ENCODE measurements at regions not wholly inside any gene's neighbourhood (a gene's known extent, or its start where the extent isn't known, plus 50 kb on each side); places are given as distances from the start of the nearest gene placed in this dataset.
"Not testable (repeated sequence)": the region's sequence is repeated elsewhere in the genome, so short reads cannot be mapped to it uniquely, and the experiment has no call there.

- no peak for DNase-seq
These were observed 84.0 kb downstream of the FMO4 start for GRCh38 chr1:171397851-171398469.

- no peak for DNase-seq
These were observed 81.9 kb upstream of the PRRC2C start for GRCh38 chr1:171403393-171403792.

- DNase-seq: no peak
These were observed 80.0 kb upstream of the PRRC2C start for GRCh38 chr1:171405391-171405714.

GRCh38 chr1:171413557-171413956, 71.8 kb upstream of the PRRC2C start:
- DNase-seq: not testable (repeated sequence)

- no peak for DNase-seq
These were observed 66.8 kb upstream of the PRRC2C start for GRCh38 chr1:171418546-171418945.

GRCh38 chr1:171420810-171421209, 64.5 kb upstream of the PRRC2C start:
- DNase-seq: no peak

GRCh38 chr1:171421413-171422020, 63.8 kb upstream of the PRRC2C start:
- no peak for DNase-seq

GRCh38 chr1:171422511-171422910, 62.8 kb upstream of the PRRC2C start:
- DNase-seq: no peak

DNA sequence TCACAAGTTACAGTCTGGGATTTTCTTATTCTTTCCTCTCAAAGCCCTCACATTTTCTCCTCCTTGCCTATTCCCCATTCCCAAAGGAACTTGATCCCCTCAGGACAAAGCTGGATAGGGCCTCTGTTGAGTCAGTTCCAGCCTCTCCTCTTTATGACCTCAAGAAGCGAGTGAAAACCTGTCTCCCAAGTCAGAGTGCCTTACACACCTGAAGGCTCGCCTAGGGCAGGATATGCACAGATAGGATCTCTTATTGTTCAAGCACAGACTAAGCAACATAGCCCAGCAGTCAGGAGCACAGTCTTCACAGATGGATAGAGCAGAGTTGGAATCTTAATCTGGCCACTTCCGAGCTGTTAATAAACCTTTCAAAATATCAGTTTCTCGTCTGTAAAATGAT, 60.8 kb upstream of the PRRC2C start:
- DNase-seq: no peak

GRCh38 chr1:171426645-171427044, 58.7 kb upstream of the PRRC2C start:
- no peak for DNase-seq

- no peak for DNase-seq
These were observed 57.4 kb upstream of the PRRC2C start for GRCh38 chr1:171427852-171428471.

DNA sequence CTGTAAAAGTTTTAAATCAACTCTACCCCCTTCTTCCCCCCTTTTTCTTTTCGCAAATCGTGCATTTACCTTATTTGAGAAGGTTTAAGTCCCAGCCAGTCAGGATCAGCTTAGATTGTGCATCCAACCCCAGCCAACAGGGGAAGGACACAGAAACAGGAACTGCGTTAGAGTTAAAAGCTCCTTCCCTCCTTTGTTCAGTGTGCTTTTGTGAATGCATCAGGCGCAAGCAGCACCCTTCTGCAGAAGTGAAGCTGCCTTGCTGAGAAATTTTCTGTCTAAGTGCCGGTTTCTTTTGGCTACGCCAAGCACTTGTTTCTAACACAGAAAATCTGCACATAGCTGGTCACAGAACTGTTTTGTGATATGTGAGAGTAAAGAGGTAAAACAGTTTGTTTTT, 56.2 kb upstream of the PRRC2C start:
- no peak for DNase-seq

DNA sequence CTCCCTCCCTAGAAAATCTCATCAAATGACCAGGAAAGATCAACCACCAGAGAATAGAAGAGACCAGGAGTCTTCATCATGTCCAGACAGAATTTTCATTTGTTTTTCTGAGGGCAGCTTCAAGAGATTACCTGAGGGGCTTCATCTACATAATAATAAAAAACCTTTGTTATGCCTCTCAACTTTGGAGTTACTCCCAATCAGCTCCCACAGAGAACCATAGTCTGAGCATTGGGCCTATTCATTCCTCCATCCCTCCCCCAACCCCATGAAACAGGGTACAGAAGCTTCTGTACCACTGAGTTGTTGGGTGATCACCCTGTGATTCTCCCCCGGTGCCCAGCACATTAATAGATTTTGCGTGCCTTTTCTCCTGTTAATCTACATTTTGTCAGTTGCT, 53.3 kb upstream of the PRRC2C start:
- no peak for DNase-seq

DNA sequence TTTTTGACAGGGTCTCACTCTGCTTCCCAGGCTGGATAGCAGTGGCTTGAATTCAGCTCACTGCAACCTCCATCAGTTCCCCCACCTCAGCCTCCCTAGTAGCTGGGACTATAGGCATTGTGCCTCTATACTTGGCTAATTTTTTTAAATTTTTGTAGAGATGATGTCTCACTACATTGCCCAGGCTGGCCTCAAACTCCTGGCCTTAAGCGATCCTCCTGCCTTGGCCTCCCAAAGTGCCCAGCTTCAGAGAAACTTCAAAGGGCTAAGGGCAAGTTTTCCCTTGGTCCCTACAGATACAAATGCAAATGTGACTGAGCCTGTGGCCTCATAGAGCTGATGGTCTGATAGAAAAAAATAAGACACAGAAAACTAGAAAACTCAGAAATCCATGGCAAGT, 52.9 kb upstream of the PRRC2C start:
- DNase-seq: no peak

GRCh38 chr1:171433451-171433850, 51.9 kb upstream of the PRRC2C start:
- DNase-seq: no peak

- peak in 1 of 2 donors; percentile 1 for DNase-seq
These were observed 50.5 kb upstream of the PRRC2C start for GRCh38 chr1:171434717-171435346.

All from stimulated activated CD4-positive, alpha-beta T cell treated with anti-CD3 and anti-CD28 coated beads, Interleukin-2, amount 100 ng/mL, for 48 hours (primary cell).